Tibial artery (tissue), 4 donors: ENCODE measurements at regions not wholly inside any gene's neighbourhood (a gene's known extent, or its start where the extent isn't known, plus 50 kb on each side); places are given as distances from the start of the nearest gene placed in this dataset.
"Not testable (repeated sequence)": the region's sequence is repeated elsewhere in the genome, so short reads cannot be mapped to it uniquely, and the experiment has no call there.

Source experiments
- DNase-seq, 2 donors: peaks; one replicate each; pipeline ENCODE4 v3.0.0-alpha.2; 2019
- H3K27ac ChIP-seq, 2 donors: fragments of 200-600 bp; sonication (generic) in 1 of 2; 1 replicate in 1 of 2; 2 replicates in 1 of 2; pipeline ENCODE4 v1.5.1; 2018 to 2019; ENCODE audit warnings: mild to moderate bottlenecking in 1 of 2
- H3K27me3 ChIP-seq, 2 donors: fragments of 200-600 bp; sonication (generic) in 1 of 2; one replicate each; pipeline versions ENCODE4 v1.5.1 to v1.6.0; 2016 to 2019
- H3K36me3 ChIP-seq, 3 donors: fragments of 200-600 bp; sonication (generic) in 2 of 3; one replicate each; pipeline ENCODE4 v1.5.1; 2016 to 2019; ENCODE audit warnings: mild to moderate bottlenecking in 2 of 3
- H3K4me1 ChIP-seq, 4 donors: fragments of 200-600 bp; sonication (generic) in 2 of 4; 1 replicate in 3 of 4; 2 replicates in 1 of 4; pipeline ENCODE4 v1.5.1; 2016 to 2019
- H3K4me3 ChIP-seq, 2 donors: fragments of 200-600 bp; sonication (generic) in 1 of 2; 1 replicate in 1 of 2; 2 replicates in 1 of 2; pipeline ENCODE4 v1.5.1; 2018 to 2019; ENCODE audit warnings: mild to moderate bottlenecking in 2 of 2
- H3K9me3 ChIP-seq, 3 donors: fragments of 200-600 bp; sonication (generic) in 1 of 3; one replicate each; pipeline ENCODE4 v1.5.1; 2016 to 2019
- intact Hi-C: fragments of 100-400 bp; cut with DNase I; formaldehyde crosslinking; loops from one replicate; pipeline ENCODE4 v1.15.0; 2023; ENCODE audit warnings: low total_unique reads
- TF ChIP-seq, protein P1 (sequence below), 2 experiments: fragments of 200-600 bp in 1 of 2; fragments of 450-650 bp in 1 of 2; IDR thresholded peaks; one replicate each; pipeline ENCODE4 v1.5.1; 2017 to 2019; ENCODE audit warnings: antibody characterized with exemption in 2 of 2, mild to moderate bottlenecking in 1 of 2, moderate library complexity in 1 of 2

DNA sequence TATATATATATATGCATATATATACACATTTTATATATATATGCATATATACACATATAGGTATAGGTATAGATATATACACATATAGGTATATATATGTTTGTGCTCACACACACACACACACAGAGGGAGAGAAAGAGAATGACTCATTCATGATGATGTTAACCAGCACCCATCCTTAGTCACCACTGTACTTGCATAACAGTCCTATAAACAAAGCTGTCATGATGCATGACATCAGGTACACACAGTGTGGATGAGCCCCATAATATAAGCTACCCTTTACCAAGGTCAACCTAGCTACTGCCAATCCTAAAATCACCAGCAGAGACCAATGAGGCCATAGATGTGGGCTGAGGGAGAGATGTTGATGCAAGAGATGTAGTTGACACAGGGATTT, 1408.0 kb downstream of the RAPGEF2 start:
- Histone ChIP-seq H3K36me3 (no peaks in the 10 kb centered on the region), H3K27ac (no peak overlapping the region), H3K4me1 (no peaks in the 10 kb centered on the region), H3K9me3 (no peaks in the 10 kb centered on the region), H3K4me3 (no peak overlapping the region), H3K27me3 (no peaks in the 10 kb centered on the region)
- intact Hi-C loops = no loop called here
- TF ChIP-seq, protein P1, sequence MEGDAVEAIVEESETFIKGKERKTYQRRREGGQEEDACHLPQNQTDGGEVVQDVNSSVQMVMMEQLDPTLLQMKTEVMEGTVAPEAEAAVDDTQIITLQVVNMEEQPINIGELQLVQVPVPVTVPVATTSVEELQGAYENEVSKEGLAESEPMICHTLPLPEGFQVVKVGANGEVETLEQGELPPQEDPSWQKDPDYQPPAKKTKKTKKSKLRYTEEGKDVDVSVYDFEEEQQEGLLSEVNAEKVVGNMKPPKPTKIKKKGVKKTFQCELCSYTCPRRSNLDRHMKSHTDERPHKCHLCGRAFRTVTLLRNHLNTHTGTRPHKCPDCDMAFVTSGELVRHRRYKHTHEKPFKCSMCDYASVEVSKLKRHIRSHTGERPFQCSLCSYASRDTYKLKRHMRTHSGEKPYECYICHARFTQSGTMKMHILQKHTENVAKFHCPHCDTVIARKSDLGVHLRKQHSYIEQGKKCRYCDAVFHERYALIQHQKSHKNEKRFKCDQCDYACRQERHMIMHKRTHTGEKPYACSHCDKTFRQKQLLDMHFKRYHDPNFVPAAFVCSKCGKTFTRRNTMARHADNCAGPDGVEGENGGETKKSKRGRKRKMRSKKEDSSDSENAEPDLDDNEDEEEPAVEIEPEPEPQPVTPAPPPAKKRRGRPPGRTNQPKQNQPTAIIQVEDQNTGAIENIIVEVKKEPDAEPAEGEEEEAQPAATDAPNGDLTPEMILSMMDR (IDR thresholded peaks at IDR 0.05) = no peak
- no peak for DNase-seq

DNA sequence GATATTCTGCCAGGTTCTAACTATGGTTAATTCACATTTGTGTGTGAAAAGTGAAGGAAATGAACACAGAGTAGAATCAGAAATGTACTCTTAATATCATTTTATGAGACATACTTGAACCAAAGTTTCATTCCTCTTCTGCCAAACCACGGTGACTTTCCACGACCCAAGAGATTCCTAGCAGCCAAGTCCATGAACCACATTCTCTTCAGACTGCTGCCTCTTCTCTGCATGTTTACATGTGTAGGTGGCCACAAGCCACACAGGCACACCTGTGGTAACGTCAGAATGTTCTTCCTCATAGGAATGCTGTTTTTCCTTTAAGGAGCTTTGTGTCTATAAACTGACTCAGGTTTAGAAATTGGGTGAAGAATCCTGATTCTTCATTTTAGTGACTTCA, 1411.2 kb downstream of the RAPGEF2 start:
- Histone ChIP-seq H3K27ac (no peak overlapping the region), H3K36me3 (no peaks in the 10 kb centered on the region), H3K4me1 (no peaks in the 10 kb centered on the region), H3K9me3 (no peaks in the 10 kb centered on the region), H3K27me3 (no peaks in the 10 kb centered on the region), H3K4me3 (no peak overlapping the region)
- intact Hi-C loops = no loop called here
- TF ChIP-seq, protein P1 (IDR thresholded peaks at IDR 0.05) = no peak
- DNase-seq = no peak

DNA sequence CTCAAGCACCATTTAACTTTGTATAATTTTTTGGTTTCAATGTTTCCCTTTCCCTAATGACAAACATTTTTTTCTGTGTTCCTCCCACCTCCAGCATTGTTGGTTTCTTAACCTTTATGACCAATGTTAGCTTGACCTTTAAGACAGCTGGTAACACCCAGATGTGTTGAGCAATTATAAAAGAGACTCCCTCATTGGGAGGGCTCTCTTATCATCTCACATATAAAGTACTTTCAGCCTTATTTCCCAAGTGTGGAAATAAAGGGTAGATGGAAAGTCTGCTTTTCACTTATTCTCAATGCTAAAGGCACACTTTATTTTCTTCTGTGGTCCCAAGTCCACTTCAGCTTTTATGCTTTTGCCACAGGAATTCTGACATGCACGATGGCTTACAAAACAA, 1420.4 kb downstream of the RAPGEF2 start:
- Histone ChIP-seq H3K27me3 (no peaks in the 10 kb centered on the region), H3K4me1 (no peaks in the 10 kb centered on the region), H3K27ac (no peak overlapping the region), H3K4me3 (no peak overlapping the region), H3K9me3 (no peaks in the 10 kb centered on the region), H3K36me3 (no peaks in the 10 kb centered on the region)
- intact Hi-C loops = no loop called here
- TF ChIP-seq, protein P1 (IDR thresholded peaks at IDR 0.05) = no peak
- no peak for DNase-seq

DNA sequence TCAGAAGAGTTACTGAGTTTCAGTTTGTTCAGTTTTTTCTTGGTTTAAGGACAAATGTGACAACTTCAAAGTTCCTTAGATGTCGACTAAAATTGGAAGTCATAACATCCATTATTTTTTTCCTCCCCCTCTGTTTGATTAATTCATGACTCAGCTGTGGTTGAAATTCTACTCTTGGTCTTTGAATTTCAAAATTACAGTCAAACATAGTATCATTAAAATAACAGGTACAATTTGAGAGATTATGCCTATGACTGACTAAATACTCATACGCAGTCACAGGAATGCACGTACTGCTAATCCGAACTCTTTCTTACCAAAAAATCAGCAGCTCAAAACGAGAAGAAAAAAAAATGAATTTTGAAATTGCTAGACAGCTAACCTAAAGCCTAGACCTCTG, 1434.8 kb downstream of the RAPGEF2 start:
- intact Hi-C loops = no loop called here
- H3K27me3 ChIP-seq = no peaks in the 10 kb centered on the region
- TF ChIP-seq, protein P1 (IDR thresholded peaks at IDR 0.05) = no peak
- no peaks in the 10 kb centered on the region for H3K4me1 ChIP-seq
- DNase-seq = no peak
- no peaks in the 10 kb centered on the region for H3K9me3 ChIP-seq
- no peaks in the 10 kb centered on the region for H3K36me3 ChIP-seq
- no peak overlapping the region for H3K4me3 ChIP-seq
- no peak overlapping the region for H3K27ac ChIP-seq

DNA sequence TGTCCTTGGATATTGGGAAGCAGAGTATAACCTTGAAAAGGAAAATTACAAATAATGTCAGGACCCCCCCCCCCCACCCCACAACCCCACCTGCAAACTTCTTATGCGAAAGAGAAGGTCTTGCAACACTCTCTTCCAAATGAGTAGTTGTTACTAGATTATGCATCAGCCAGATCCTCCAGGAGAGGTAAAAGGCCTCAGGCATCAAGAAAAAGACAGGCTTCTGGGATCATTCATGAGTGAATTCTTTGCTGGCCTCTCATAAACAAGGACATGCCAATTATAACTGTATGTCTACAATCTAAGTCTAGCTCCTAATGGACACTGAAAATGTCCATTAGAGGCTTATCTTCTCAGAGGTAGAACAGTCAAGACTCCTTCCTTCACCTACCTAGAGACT, 1443.3 kb downstream of the RAPGEF2 start:
- intact Hi-C loops = no loop called here
- Histone ChIP-seq H3K4me3 (no peak overlapping the region), H3K27ac (no peak overlapping the region), H3K9me3 (no peaks in the 10 kb centered on the region), H3K4me1 (no peaks in the 10 kb centered on the region), H3K27me3 (no peaks in the 10 kb centered on the region), H3K36me3 (no peaks in the 10 kb centered on the region)
- TF ChIP-seq, protein P1 (IDR thresholded peaks at IDR 0.05) = no peak
- DNase-seq = no peak

DNA sequence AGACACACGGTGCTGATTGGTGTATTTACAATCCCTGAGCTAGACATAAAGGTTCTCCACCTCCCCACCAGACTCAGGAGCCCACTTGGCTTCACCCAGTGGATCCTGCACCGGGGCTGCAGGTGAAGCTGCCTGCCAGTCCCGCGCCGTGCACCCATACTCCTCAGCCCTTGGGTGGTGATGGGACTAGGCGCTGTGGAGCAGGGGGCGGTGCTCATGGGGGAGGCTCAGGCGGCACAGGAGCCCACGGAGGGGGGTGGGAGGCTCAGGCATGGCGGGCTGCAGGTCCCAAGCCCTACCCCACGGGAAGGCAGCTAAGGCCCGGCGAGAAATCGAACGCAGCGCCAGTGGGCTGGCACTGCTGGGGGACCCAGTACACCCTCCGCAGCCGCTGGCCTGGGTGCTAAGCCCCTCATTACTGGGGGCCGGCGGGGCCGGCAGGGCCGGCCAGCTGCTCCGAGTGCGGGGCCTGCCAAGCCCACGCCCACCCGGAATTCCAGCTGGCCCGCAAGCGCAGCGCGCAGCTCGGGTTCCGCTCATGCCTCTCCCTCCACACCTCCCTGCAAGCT, 1447.2 kb downstream of the RAPGEF2 start:
- intact Hi-C loops, DNase-seq, H3K4me1 ChIP-seq, H3K36me3 ChIP-seq, H3K27me3 ChIP-seq, H3K27ac ChIP-seq, H3K4me3 ChIP-seq, H3K9me3 ChIP-seq: not testable (repeated sequence)
